ENCODE measurements at regions not wholly inside any gene's neighbourhood (a gene's known extent, or its start where the extent isn't known, plus 50 kb on each side); places are given as distances from the start of the nearest gene placed in this dataset.

DNA sequence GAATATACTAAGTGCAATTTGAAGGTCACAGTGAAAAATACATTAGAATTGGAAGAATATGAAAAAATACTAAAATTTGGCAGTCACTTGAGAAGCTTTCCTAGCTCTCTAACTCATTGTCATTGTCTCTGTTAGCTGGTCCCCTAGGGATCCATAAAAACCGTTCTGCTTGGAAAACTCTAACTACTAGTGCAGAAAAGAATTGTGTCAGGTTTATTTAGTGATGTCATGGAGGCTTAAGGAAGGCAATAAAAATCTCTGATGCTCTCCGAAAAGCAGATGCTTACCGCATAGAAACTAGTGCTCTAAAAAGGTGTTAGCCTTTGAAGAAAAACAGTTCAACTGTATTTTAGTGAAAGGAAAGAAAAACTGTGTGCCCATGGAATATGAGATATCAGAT is 150.1 kb upstream of the DLGAP1 start (continued):
- TF ChIP-seq, protein P1, sequence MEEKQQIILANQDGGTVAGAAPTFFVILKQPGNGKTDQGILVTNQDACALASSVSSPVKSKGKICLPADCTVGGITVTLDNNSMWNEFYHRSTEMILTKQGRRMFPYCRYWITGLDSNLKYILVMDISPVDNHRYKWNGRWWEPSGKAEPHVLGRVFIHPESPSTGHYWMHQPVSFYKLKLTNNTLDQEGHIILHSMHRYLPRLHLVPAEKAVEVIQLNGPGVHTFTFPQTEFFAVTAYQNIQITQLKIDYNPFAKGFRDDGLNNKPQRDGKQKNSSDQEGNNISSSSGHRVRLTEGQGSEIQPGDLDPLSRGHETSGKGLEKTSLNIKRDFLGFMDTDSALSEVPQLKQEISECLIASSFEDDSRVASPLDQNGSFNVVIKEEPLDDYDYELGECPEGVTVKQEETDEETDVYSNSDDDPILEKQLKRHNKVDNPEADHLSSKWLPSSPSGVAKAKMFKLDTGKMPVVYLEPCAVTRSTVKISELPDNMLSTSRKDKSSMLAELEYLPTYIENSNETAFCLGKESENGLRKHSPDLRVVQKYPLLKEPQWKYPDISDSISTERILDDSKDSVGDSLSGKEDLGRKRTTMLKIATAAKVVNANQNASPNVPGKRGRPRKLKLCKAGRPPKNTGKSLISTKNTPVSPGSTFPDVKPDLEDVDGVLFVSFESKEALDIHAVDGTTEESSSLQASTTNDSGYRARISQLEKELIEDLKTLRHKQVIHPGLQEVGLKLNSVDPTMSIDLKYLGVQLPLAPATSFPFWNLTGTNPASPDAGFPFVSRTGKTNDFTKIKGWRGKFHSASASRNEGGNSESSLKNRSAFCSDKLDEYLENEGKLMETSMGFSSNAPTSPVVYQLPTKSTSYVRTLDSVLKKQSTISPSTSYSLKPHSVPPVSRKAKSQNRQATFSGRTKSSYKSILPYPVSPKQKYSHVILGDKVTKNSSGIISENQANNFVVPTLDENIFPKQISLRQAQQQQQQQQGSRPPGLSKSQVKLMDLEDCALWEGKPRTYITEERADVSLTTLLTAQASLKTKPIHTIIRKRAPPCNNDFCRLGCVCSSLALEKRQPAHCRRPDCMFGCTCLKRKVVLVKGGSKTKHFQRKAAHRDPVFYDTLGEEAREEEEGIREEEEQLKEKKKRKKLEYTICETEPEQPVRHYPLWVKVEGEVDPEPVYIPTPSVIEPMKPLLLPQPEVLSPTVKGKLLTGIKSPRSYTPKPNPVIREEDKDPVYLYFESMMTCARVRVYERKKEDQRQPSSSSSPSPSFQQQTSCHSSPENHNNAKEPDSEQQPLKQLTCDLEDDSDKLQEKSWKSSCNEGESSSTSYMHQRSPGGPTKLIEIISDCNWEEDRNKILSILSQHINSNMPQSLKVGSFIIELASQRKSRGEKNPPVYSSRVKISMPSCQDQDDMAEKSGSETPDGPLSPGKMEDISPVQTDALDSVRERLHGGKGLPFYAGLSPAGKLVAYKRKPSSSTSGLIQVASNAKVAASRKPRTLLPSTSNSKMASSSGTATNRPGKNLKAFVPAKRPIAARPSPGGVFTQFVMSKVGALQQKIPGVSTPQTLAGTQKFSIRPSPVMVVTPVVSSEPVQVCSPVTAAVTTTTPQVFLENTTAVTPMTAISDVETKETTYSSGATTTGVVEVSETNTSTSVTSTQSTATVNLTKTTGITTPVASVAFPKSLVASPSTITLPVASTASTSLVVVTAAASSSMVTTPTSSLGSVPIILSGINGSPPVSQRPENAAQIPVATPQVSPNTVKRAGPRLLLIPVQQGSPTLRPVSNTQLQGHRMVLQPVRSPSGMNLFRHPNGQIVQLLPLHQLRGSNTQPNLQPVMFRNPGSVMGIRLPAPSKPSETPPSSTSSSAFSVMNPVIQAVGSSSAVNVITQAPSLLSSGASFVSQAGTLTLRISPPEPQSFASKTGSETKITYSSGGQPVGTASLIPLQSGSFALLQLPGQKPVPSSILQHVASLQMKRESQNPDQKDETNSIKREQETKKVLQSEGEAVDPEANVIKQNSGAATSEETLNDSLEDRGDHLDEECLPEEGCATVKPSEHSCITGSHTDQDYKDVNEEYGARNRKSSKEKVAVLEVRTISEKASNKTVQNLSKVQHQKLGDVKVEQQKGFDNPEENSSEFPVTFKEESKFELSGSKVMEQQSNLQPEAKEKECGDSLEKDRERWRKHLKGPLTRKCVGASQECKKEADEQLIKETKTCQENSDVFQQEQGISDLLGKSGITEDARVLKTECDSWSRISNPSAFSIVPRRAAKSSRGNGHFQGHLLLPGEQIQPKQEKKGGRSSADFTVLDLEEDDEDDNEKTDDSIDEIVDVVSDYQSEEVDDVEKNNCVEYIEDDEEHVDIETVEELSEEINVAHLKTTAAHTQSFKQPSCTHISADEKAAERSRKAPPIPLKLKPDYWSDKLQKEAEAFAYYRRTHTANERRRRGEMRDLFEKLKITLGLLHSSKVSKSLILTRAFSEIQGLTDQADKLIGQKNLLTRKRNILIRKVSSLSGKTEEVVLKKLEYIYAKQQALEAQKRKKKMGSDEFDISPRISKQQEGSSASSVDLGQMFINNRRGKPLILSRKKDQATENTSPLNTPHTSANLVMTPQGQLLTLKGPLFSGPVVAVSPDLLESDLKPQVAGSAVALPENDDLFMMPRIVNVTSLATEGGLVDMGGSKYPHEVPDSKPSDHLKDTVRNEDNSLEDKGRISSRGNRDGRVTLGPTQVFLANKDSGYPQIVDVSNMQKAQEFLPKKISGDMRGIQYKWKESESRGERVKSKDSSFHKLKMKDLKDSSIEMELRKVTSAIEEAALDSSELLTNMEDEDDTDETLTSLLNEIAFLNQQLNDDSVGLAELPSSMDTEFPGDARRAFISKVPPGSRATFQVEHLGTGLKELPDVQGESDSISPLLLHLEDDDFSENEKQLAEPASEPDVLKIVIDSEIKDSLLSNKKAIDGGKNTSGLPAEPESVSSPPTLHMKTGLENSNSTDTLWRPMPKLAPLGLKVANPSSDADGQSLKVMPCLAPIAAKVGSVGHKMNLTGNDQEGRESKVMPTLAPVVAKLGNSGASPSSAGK (IDR thresholded peaks at IDR 0.05) = no peak
- TF ChIP-seq NR3C1 (CRISPR knock-in tag; IDR thresholded peaks at IDR 0.05) (no peak), ZBTB17 (CRISPR knock-in tag; IDR thresholded peaks at IDR 0.05) (no peak), ASH1L (IDR thresholded peaks at IDR 0.05; ENCODE audit: borderline replicate concordance, low read depth, partially characterized antibody) (no peak), SRSF7 (optimal IDR thresholded peaks at IDR 0.05; ENCODE audit: low read depth, low read length) (no peak)
- TF ChIP-seq, protein P2, sequence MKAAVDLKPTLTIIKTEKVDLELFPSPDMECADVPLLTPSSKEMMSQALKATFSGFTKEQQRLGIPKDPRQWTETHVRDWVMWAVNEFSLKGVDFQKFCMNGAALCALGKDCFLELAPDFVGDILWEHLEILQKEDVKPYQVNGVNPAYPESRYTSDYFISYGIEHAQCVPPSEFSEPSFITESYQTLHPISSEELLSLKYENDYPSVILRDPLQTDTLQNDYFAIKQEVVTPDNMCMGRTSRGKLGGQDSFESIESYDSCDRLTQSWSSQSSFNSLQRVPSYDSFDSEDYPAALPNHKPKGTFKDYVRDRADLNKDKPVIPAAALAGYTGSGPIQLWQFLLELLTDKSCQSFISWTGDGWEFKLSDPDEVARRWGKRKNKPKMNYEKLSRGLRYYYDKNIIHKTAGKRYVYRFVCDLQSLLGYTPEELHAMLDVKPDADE (conservative IDR thresholded peaks at IDR 0.05; ENCODE audit: control insufficient read depth, low read depth, low read length) = no peak
- TF ChIP-seq, protein P3, sequence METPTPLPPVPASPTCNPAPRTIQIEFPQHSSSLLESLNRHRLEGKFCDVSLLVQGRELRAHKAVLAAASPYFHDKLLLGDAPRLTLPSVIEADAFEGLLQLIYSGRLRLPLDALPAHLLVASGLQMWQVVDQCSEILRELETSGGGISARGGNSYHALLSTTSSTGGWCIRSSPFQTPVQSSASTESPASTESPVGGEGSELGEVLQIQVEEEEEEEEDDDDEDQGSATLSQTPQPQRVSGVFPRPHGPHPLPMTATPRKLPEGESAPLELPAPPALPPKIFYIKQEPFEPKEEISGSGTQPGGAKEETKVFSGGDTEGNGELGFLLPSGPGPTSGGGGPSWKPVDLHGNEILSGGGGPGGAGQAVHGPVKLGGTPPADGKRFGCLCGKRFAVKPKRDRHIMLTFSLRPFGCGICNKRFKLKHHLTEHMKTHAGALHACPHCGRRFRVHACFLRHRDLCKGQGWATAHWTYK (CRISPR knock-in tag; IDR thresholded peaks at IDR 0.05) = no peak
